Omental fat pad (tissue), 3 donors: ENCODE measurements at regions not wholly inside any gene's neighbourhood (a gene's known extent, or its start where the extent isn't known, plus 50 kb on each side); places are given as distances from the start of the nearest gene placed in this dataset.

ENCODE experiments used
- ATAC-seq: fragments of 150-250 bp; one replicate; pipeline ENCODE4 v1.9.1; 2016; ENCODE audit warnings: mild to moderate bottlenecking, moderate library complexity; ENCODE audit not compliant: low FRiP score
- DNase-seq: peaks from one replicate; pipeline ENCODE4 v3.0.0-alpha.2; 2019; ENCODE audit warnings: low spot score
- TF ChIP-seq, protein P1 (sequence below), 3 donors: fragments of 450-650 bp; IDR thresholded peaks; one replicate each; pipeline ENCODE4 v1.5.1; 2016 to 2017; ENCODE audit warnings: antibody characterized with exemption in 3 of 3, mild to moderate bottlenecking in 3 of 3, moderate library complexity in 2 of 3

- TF ChIP-seq, protein P1, sequence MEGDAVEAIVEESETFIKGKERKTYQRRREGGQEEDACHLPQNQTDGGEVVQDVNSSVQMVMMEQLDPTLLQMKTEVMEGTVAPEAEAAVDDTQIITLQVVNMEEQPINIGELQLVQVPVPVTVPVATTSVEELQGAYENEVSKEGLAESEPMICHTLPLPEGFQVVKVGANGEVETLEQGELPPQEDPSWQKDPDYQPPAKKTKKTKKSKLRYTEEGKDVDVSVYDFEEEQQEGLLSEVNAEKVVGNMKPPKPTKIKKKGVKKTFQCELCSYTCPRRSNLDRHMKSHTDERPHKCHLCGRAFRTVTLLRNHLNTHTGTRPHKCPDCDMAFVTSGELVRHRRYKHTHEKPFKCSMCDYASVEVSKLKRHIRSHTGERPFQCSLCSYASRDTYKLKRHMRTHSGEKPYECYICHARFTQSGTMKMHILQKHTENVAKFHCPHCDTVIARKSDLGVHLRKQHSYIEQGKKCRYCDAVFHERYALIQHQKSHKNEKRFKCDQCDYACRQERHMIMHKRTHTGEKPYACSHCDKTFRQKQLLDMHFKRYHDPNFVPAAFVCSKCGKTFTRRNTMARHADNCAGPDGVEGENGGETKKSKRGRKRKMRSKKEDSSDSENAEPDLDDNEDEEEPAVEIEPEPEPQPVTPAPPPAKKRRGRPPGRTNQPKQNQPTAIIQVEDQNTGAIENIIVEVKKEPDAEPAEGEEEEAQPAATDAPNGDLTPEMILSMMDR (IDR thresholded peaks at IDR 0.05): no peak
- DNase-seq (no peak), ATAC-seq (no peak)
These were observed 164.9 kb downstream of the UTRN start for GRCh38 chr6:144449911-144450597.

DNA sequence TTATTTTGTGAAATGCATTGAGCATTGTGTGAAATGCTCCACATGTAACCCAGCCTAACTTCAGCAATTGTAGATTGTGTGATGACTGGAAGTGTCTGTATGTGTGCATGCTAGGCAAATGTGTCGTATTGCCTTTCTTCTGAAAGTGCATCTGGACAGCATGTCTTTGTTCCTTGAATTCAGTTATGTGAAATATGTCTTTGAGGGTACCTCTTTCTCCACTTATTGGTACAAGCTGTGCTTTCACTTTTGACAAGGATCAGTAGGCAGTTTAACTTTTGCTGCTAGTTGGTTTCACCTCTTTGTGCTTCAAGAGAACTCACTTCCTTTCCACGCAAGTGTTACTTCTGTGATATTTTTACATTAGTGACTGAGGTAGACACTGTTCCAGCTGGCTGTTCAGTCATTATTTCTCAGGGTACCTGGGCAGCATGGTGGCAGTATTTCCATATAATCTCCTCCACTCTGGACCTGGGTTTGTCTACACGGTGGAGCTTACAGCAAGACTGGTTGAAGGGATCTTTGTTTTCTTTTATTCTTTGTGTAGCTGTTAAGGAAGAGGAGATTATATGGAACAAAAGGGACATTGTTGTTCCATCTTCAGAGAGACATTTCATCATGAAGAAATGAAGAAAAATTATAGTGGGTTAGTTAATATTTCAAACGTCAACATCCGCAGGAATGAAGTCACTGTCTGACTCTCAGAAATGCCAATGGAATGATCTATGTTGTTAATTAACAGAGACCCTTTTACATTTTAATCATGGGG, 175.4 kb downstream of the UTRN start:
- TF ChIP-seq, protein P1 (IDR thresholded peaks at IDR 0.05): no peak
- DNase-seq: no peak
- no peak for ATAC-seq

- TF ChIP-seq, protein P1 (IDR thresholded peaks at IDR 0.05): no peak
- ATAC-seq (no peak), DNase-seq (no peak)
These were observed 176.9 kb downstream of the UTRN start for GRCh38 chr6:144462058-144462457.

DNA sequence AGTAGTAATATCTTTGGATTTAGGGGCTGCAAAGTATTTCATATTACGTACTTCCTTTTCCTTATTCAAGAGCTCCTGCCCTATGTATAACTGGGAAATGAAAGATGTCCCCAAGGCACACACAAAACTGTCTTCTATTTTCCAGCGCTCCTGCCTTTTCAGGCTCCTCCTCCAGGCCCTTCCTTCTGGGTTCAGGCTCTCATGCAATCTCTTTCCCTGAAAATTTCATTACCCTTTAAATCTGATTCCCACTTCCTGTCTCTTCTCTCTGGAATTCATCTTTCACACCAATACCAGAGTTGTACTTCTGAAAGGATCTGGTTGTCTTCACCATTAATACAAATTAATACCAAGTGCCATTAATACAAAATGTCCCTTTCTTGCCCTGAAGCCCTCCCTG, 181.6 kb downstream of the UTRN start:
- no peak for DNase-seq
- no peak for ATAC-seq
- TF ChIP-seq, protein P1 (IDR thresholded peaks at IDR 0.05): no peak

- no peak for ATAC-seq
- DNase-seq: no peak
- TF ChIP-seq, protein P1 (IDR thresholded peaks at IDR 0.05): no peak
These were observed 182.1 kb downstream of the UTRN start for GRCh38 chr6:144467172-144467762.

- TF ChIP-seq, protein P1 (IDR thresholded peaks at IDR 0.05): no peak
These were observed 182.8 kb downstream of the UTRN start for GRCh38 chr6:144467921-144468320.

More at GRCh38 chr6:144467921-144468320, 182.8 kb downstream of the UTRN start:
- ATAC-seq (no peak), DNase-seq (no peak)
